Left lung (tissue), 4 donors: ENCODE measurements at regions not wholly inside any gene's neighbourhood (a gene's known extent, or its start where the extent isn't known, plus 50 kb on each side); places are given as distances from the start of the nearest gene placed in this dataset.
A peak's percentile ranks its signal among the peaks of the same experiment; 100 is the strongest.

Source experiments
- ATAC-seq: fragments of 200-7000 bp; cut with Tn5 transposase; one replicate; pipeline ENCODE4 v1.9.1; 2020; ENCODE audit warnings: moderate library complexity
- DNase-seq, 4 donors: peaks; one replicate each; pipeline ENCODE4 v3.0.0-alpha.2; 2013 to 2020
- H3K27ac ChIP-seq, 2 donors: fragments of 200-600 bp; sonication (generic) in 1 of 2; one replicate each; pipeline versions ENCODE4 v1.5.0 to v1.8.0; 2020 to 2021
- H3K27me3 ChIP-seq, 2 donors: fragments of 200-600 bp; sonication (generic) in 1 of 2; one replicate each; pipeline versions ENCODE4 v1.5.0 to v1.8.0; 2020 to 2021
- H3K36me3 ChIP-seq, 2 donors: fragments of 200-600 bp; sonication (generic) in 1 of 2; one replicate each; pipeline versions ENCODE4 v1.5.0 to v1.8.0; 2020 to 2021
- H3K4me1 ChIP-seq, 2 donors: fragments of 200-600 bp; one replicate each; pipeline ENCODE4 v1.8.0; 2021
- H3K4me3 ChIP-seq, 2 donors: fragments of 200-600 bp; sonication (generic) in 1 of 2; one replicate each; pipeline versions ENCODE4 v1.5.0 to v1.8.0; 2020 to 2021; ENCODE audit warnings: mild to moderate bottlenecking in 1 of 2
- H3K9me3 ChIP-seq, 2 donors: fragments of 200-600 bp; sonication (generic) in 1 of 2; one replicate each; pipeline versions ENCODE4 v1.5.0 to v1.8.0; 2020 to 2021
- intact Hi-C, 2 donors: fragments of 100-400 bp; cut with DNase I; formaldehyde crosslinking; loops; one replicate each; pipeline versions ENCODE4 v1.11.2 to v1.14.2; 2022
- TF ChIP-seq, protein P1 (sequence below), 2 donors: fragments of 200-600 bp; sonication (generic) in 1 of 2; IDR thresholded peaks; one replicate each; pipeline versions ENCODE4 v1.5.0 to v1.8.0; 2021; ENCODE audit warnings: antibody characterized with exemption in 2 of 2
- donor health status: DM: no; HTN: yes; CAD: no.
- donor health status: DM: no; HTN: no; CAD: no.

DNA sequence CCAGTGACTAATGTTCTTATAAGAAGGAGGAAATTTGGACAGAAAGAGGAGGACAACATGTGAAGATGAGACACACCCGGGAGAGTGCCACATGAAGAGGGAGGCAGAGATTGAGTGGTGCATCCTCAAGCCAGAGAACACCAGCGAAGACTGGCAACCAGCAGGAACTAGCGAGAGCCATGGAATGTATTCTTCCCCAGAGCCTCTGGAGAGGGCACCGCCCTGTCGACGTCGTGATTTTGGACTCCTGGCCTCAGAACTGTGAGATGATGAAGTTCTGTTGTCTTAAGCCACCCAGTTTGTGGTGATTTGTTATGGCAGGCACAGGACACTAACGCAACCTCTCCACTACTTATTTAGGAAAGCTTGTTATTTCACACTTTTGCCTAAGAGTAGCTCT lies 196.0 kb upstream of the TLL1 start:
- intact Hi-C loops, result no loop called here
- H3K4me1 ChIP-seq, result no peaks in the 10 kb centered on the region
- ATAC-seq, result no peak
- H3K9me3 ChIP-seq, result no peaks in the 10 kb centered on the region
- DNase-seq, result no peak
- no peak overlapping the region for H3K27ac ChIP-seq
- no peaks in the 10 kb centered on the region for H3K36me3 ChIP-seq
- TF ChIP-seq, protein P1, sequence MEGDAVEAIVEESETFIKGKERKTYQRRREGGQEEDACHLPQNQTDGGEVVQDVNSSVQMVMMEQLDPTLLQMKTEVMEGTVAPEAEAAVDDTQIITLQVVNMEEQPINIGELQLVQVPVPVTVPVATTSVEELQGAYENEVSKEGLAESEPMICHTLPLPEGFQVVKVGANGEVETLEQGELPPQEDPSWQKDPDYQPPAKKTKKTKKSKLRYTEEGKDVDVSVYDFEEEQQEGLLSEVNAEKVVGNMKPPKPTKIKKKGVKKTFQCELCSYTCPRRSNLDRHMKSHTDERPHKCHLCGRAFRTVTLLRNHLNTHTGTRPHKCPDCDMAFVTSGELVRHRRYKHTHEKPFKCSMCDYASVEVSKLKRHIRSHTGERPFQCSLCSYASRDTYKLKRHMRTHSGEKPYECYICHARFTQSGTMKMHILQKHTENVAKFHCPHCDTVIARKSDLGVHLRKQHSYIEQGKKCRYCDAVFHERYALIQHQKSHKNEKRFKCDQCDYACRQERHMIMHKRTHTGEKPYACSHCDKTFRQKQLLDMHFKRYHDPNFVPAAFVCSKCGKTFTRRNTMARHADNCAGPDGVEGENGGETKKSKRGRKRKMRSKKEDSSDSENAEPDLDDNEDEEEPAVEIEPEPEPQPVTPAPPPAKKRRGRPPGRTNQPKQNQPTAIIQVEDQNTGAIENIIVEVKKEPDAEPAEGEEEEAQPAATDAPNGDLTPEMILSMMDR (IDR thresholded peaks at IDR 0.05), result no peak
- no peaks in the 10 kb centered on the region for H3K27me3 ChIP-seq
- no peak overlapping the region for H3K4me3 ChIP-seq

DNA sequence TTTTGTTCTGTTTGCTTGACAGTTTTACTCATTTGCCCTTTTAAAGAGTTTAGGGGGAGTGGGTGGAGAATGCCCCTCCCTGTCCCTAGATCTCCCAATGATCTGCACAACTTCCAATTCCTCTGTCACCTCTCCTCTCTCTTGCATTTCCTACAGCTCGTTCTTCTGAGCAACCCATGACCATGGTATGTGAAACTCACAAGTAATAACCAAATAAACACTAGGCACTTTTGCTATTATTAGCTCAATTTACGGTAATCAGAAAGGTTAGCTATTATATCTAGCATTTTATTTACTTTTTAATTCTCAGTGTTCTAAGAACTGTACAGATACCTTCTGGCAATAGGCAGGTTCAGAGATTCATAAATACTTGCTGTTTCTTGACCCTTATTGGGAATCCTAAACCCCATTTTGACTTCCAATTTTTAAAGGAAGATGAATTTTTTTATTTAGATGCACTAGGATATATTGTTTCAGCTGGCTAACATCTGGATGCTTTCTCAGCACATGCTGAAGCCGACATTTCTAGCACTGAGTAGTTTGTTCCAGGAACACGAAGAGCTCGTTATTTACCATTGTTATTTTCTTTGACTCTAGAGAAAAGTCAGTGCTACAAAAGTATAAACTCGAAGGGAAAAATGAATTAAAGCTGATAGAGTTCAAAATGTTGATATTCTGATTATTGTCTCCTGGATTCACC lies 194.7 kb upstream of the TLL1 start:
- no peak for DNase-seq
- intact Hi-C loops, result no loop called here
- no peak overlapping the region for H3K4me3 ChIP-seq

DNA sequence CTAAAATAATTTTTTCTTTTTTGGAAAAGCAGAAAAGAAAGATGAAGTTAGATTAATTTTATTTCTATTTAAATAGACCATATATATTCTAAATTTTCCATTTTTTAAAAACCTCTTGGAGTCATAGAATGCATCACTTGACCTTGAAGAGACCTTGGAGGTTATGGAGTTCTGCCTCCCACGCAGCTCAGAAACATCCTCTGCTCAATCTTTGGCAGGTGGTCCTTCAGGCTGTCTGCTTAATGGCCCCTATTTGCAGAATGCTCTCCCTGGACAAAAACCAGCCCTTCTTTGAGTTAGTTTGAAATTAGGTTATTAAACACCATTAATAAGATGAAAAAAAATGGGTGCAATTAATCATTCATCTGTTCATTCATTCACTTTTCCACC lies 194.1 kb upstream of the TLL1 start:
- Histone ChIP-seq H3K4me3 (no peak overlapping the region), H3K9me3 (no peaks in the 10 kb centered on the region), H3K4me1 (no peaks in the 10 kb centered on the region), H3K27ac (no peak overlapping the region), H3K27me3 (no peaks in the 10 kb centered on the region), H3K36me3 (no peaks in the 10 kb centered on the region)
- no peak for DNase-seq
- TF ChIP-seq, protein P1 (IDR thresholded peaks at IDR 0.05), result no peak
- no peak for ATAC-seq
- intact Hi-C loops, result no loop called here

More for the DNA sequence above, 194.7 kb upstream of the TLL1 start:
- Histone ChIP-seq H3K9me3 (no peaks in the 10 kb centered on the region), H3K4me1 (no peaks in the 10 kb centered on the region), H3K36me3 (no peaks in the 10 kb centered on the region), H3K27ac (no peak overlapping the region), H3K27me3 (no peaks in the 10 kb centered on the region)
- TF ChIP-seq, protein P1 (IDR thresholded peaks at IDR 0.05), result no peak
- ATAC-seq, result peak; percentile 44

DNA sequence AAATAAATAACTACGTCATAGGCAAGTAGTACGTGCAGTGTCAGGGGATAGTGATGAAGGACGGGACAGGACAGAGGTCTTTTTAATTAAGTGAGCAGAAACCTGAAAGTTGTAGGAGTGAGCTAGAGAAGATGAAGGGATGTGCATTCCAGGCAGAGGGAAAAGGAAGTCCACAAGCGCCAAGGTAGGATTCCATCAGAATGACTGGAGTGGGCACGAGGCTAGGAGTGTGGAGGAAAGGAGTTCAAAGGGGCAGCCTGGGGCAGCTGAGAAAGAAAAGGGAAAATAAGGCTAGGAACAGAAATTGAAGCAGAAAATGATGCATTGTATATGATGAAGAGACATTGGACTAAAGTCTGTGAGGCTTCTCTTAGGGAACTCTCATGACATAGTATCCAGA lies 192.2 kb upstream of the TLL1 start:
- H3K36me3 ChIP-seq, result no peaks in the 10 kb centered on the region
- no peaks in the 10 kb centered on the region for H3K27me3 ChIP-seq
- DNase-seq (no peak), ATAC-seq (no peak)
- TF ChIP-seq, protein P1 (IDR thresholded peaks at IDR 0.05), result no peak
- no peaks in the 10 kb centered on the region for H3K9me3 ChIP-seq
- H3K27ac ChIP-seq, result no peak overlapping the region
- no peaks in the 10 kb centered on the region for H3K4me1 ChIP-seq
- intact Hi-C loops, result no loop called here
- H3K4me3 ChIP-seq, result no peak overlapping the region

DNA sequence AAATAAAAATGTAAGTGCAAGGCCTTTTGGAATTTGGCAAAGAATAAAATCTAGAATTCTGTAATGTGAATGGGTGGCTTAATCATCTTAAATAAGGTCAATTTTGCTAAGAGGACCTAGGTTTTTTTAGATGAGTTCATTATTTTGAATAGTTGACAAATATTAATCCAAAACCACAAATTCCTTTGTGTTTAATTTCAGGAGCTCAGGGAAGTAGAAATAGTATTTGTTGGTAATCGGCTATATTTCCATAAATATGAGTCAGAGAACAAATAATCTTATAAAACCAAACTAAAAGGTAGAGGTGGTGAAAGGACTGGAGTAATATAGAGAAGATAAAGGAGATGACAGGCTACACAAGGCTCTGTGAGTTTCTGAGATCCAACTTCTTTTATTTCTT lies 190.4 kb upstream of the TLL1 start:
- TF ChIP-seq, protein P1 (IDR thresholded peaks at IDR 0.05), result no peak
- no peak for ATAC-seq
- Histone ChIP-seq H3K4me1 (no peaks in the 10 kb centered on the region), H3K4me3 (no peak overlapping the region), H3K27ac (no peak overlapping the region), H3K36me3 (no peaks in the 10 kb centered on the region), H3K9me3 (no peaks in the 10 kb centered on the region), H3K27me3 (no peaks in the 10 kb centered on the region)
- DNase-seq, result no peak
- intact Hi-C loops, result no loop called here
